Fibroblast of skin of abdomen (primary cell): ENCODE measurements at regions not wholly inside any gene's neighbourhood (a gene's known extent, or its start where the extent isn't known, plus 50 kb on each side); places are given as distances from the start of the nearest gene placed in this dataset.
"Not testable (repeated sequence)": the region's sequence is repeated elsewhere in the genome, so short reads cannot be mapped to it uniquely, and the experiment has no call there.

Experiments used
- DNase-seq: peaks from one replicate; pipeline ENCODE4 v3.0.0-alpha.2; 2013

GRCh38 chr9:115553060-115553773 lies 435.3 kb upstream of the TNC start:
- DNase-seq = peak; percentile 65

- DNase-seq = no peak
These were observed 438.5 kb upstream of the TNC start for GRCh38 chr9:115556432-115556831.

- DNase-seq = no peak
These were observed 457.2 kb upstream of the TNC start for GRCh38 chr9:115575147-115575546.

- not testable (repeated sequence) for DNase-seq
These were observed 467.5 kb upstream of the TNC start for GRCh38 chr9:115585458-115585857.

- no peak for DNase-seq
These were observed 469.4 kb upstream of the TNC start for GRCh38 chr9:115587310-115587709.

- peak; percentile 94 for DNase-seq
These were observed 472.1 kb upstream of the TNC start for GRCh38 chr9:115590011-115590410.

- peak; percentile 99 for DNase-seq
These were observed 473.6 kb upstream of the TNC start for GRCh38 chr9:115591584-115591984.

GRCh38 chr9:115593587-115594091 lies 475.7 kb upstream of the TNC start:
- DNase-seq = peak; percentile 78

- DNase-seq = peak; percentile 84
These were observed 476.6 kb upstream of the TNC start for GRCh38 chr9:115594557-115594956.

- DNase-seq = peak; percentile 99
These were observed 478.2 kb upstream of the TNC start for GRCh38 chr9:115596021-115596745.

GRCh38 chr9:115596746-115597080 lies 478.8 kb upstream of the TNC start:
- DNase-seq = no peak

GRCh38 chr9:115597330-115597895 lies 479.5 kb upstream of the TNC start:
- peak; percentile 43 for DNase-seq

- DNase-seq = no peak
These were observed 480.8 kb upstream of the TNC start for GRCh38 chr9:115598751-115599150.

GRCh38 chr9:115599898-115600297 lies 481.9 kb upstream of the TNC start:
- DNase-seq = no peak

- DNase-seq = peak; percentile 90
These were observed 483.5 kb upstream of the TNC start for GRCh38 chr9:115601434-115601833.

GRCh38 chr9:115604831-115605483 lies 487.0 kb upstream of the TNC start:
- peak; percentile 99 for DNase-seq

- DNase-seq = no peak
These were observed 488.9 kb upstream of the TNC start for GRCh38 chr9:115606838-115607237.

- no peak for DNase-seq
These were observed 496.5 kb upstream of the TNC start for GRCh38 chr9:115614326-115614999.

GRCh38 chr9:115615000-115615401 lies 497.0 kb upstream of the TNC start:
- DNase-seq = peak; percentile 55

GRCh38 chr9:115615821-115616665 lies 498.1 kb upstream of the TNC start:
- DNase-seq = peak; percentile 98

- DNase-seq = no peak
These were observed 498.8 kb upstream of the TNC start for GRCh38 chr9:115616666-115617239.
